ENCODE measurements at regions not wholly inside any gene's neighbourhood (a gene's known extent, or its start where the extent isn't known, plus 50 kb on each side); places are given as distances from the start of the nearest gene placed in this dataset.

DNA sequence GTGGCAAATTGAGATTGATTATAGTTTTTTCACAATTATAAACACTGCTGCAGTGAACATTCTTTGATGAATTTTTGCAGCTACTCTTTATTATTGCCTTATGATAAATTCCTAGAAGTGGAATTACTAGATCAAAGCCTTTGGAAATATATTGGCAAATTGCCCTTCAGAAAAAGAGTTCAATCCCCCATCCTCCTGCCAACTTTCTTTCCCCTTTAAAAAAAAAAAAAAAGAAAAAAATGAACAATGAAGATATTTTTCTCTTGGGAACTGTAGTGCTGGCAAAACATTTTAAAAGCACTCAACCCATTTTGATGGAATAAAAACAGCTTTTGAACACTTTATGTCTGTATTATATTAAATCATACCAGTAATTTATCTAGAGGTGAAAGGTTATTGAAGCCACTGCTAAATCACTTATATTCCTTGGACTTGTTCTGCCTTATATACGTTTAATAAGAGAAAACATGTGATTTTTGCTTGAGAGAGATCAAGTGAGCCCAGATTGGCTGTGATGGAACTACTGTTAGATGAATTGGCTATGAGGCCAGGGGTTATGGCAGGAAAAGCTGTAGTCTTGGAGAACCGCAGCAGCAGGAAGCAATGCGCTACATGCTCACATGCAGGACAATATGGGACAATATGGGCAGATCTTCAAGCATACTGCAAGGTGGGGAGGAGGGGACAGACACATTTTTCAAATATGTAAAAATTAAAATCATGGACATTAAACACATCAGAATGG lies 212.8 kb upstream of the C2CD4B start:
- no peak for DNase-seq

DNA sequence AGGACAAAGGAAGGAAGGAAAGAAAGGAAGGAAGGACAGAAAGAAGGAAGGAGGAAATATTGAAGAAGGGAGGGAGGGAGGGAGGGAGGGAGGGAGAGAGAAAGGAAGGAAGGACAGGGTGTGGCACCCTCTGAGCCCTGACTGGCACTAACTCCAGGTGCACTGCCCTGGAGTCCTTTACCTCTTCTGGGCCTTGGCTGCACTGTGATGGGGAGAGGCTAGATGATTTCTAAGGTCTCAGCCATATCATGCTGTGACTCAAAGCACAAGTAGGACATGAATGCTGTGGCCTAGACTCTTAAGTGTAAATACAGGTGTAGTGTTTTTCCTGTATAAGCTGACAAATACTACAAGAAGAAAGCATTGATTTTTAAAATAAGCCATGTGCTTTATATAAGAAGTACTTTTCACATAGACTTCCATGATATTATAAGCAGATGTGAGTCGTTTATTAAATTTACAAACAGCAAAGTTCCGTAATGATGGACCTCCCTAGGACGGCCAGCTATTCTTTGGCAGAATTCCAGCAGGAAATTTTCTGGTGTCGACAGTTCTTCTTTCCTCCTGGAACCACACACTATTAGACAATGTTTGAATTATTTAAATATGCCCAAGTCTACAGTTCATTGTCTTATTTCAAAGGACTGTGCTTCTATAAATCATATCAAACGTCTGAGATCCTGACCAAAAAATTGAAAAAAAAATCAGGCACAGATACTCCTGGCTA lies 213.8 kb upstream of the C2CD4B start:
- no peak for DNase-seq

DNA sequence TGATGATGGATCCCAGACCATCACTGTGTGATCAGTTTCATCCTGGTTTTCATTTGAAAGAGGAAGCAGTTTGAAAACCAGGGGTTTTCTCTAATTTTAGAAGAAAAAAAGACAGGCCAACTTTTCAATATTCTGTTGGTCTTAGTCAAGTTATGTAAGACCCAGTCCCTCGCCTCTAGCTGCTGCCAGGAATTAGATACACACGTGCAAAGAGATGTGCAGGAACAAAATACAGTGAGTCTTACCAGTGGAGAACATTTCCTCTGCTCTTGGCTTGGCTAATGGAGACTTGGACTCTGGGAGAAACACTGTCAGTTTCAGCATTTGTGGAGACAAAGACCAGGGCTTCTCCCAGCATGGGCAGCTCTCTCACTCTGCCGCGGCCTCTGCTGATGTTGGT lies 214.9 kb upstream of the C2CD4B start:
- no peak for DNase-seq

DNA sequence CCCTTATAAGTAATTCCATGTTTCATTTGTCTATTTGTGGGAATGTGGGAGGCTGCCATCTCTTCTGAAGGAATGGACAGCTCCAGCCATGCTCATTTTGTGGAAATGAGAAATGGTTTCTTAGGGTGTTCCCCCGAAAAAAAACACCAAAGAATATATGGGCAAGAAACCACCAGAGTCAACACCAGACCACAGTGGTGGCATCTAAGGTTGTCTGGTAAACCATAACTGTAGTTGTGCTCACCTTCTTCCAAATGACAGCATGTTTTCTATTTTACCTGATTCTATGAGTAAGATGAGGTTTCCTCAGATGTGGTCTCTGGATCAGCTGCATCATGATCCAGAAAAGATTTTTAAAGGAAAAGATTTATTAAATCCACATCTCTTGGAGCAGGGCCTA lies 217.0 kb upstream of the C2CD4B start:
- DNase-seq = no peak

DNA sequence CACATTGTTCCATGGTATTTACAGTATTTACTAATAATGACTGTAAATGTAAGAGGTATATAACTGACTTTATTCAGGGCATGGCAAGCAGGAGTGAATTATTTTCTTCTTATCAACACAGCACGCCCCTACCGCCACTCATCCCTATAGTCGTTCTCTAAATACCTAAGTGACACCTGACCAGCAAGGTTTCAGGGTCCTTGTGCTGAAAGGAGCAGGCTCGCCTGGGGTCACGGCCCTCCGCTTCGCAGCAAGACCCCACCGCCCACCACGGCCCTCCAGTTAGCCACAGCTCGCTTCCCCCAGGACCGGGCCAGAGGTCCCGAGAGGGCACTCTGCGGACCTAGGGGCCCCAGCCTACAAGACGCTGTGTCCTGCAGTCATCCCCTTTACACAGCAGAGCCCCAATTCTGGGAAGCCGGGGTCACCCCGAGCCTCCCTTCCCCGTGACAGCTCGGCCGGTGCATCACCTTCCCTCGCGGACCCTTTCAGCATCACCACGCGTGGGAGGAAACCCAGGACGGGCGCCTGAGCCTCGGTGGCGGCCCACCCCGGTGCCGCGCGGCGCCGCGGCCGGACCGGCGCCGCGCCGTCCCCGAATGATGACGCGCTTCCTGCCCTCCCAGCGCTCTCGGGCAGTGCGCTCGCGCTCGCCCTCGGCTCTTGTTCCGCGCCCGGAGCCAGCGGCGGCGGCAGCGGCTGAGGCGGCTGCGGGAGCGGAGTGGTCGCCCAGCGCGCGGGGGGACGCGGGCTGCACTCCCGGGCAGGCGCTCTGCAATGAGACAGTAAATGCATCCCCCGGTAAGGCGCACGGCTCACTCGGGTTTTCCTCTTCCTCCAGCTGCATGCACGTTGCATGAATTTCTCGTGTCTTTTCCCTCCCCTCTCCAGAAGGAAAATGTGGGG lies 225.1 kb upstream of the C2CD4B start, which contains the start of gene TLN2:
TLN2 (plus strand) TSS at position 666 of the 906 bp plus-strand sequence.
- peak in 2 of 6 experiments; percentile 55 to 62 for DNase-seq

DNA sequence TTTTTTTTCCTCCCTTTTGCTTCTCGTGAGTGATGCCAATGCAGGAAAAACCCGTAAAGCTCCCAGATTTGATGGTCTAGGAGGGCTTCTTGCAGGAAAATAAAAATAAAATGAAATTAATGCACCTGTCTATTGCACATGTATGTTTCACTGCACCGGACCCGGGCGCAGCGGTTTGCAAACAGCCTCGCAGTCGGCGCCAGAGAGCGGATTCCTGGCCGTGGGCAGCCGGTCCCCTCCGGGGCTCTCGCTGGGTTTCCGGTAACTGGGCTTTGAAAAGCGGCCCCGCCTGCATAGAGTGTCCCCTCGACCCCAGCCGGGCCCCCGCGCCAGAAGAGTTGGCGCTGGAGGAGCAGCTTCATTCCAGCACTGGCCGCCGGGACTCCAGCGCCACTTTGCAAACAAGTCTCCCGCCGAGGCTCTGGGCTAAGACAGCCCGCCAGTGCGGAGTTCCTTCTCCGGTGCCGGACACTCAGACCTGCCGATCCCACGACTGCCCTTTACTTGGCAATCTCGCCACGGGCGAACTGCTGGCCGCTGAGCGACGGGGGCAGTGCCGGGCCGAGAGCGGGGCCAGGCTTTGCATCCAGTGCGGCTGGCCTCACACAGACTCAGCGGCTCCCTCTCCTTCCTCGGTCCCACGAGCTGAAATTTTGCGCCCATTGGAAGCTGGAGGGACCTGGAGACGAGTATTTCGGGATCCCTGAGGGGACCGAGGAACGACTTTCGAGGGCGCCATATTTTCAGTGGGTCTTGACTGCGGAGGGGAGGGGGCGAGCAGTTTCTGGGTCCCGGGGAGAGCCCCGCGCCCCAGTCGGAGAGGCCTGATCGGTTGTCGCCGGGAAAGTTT lies 225.9 kb upstream of the C2CD4B start:
- peak in 1 of 6 experiments; percentile 60 for DNase-seq

DNA sequence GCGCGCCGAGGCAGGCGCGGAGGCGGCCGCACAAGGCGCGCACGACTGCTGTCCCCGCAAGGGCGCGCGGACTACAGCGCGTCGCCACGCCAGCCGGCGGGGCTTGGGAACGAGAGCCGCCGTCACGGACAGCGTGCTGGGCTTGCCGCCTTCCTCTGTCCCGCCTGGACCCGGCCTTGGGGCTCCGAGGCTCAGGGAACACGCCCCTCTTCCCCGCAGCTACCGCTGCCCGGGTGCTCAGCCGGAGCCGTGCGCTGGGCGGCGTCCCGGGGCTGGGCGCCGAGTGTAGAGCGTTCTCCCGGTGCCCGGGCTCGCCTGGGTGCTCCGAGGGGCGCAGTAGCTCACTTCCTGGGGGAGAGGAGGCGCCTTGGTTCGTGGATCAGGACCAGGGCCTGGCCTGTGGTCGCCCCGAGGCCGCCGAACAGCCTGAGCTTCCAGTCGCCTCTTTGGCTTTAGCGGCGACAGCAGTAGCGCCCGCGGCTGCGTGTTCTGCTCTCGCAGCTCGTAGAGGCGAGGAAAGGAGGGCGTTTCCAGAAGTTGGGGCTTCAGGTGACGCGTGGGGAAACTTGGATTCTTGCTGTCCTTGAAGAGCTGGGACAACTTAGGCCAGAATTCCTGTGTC lies 226.7 kb upstream of the C2CD4B start:
- DNase-seq = peak in 2 of 6 experiments; percentile 10 to 17

DNA sequence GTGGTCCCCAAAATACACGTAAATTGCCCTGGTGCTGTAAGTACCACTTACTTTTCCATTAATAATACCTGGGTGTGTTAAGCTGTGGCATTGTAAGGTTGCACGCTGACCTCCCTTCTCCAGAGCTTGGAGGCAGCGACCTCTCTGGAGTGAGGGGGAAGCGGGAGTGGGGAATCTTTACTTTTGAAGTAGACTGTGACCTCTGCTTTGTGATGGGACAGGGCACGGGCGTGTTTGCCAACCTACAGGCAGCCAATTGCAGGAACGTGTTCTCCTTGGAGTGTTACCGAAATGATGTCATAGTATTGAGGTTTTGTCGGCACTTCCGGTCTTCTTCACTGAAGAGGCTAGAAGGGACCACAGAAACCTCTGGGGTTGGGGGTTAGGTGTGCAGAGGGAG lies 227.3 kb upstream of the C2CD4B start:
- DNase-seq = no peak

DNA sequence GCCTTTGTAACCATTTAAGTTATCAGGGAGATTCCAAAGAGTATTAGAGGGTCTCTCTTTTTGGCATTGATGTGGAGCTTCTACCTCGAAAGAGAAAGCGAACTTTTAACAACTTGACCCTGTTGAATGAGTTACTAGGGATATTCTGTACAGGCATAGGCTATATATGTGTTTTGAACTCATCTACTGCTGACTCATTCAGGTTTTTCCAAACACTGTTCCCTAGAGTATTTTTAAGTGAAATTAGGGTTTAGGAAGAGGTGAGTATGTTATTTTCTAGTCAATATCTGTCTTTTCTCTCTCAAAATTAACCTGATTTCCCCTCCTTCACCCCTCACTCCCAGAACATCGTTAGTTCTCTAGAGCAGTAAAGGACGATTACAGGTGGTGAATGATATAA lies 228.1 kb upstream of the C2CD4B start:
- no peak for DNase-seq

DNA sequence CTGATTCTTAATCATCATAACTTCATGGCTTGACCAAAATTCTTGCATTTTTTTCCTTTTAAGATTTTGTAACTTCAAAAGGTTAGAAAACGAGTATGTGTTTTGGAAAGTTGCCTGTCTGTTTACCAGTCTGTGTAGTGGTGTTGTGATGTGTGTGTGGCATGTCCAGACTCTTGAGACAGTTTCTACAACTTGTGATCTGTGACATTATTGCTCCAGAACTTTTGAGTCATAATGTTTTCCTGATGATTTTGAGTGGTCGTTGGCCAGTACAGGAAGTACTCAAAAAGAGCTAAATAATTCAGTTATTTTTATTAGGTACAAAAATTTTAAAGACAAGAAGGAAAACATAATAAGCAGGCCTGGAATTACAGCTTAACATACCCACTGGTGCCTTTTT lies 229.0 kb upstream of the C2CD4B start:
- no peak for DNase-seq

DNA sequence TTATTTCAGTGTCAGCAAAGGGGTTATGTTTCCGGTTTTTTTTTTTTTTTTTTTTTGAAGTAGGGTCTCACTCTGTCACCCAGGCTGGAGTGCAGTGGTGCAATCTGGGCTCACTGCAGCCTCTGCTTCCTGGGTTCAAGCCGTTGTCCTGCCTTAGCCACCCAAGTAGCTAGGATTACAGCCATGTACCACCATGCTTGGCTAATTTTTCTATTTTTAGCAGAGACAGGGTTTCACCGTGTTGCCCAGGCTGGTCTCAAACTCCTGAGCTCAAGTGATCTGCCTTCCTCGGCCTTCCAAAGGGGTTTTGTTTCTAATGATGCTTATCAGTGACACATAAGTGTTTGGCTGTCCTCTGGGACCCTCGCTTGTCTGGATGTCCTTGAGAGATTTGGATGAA lies 235.7 kb upstream of the C2CD4B start:
- DNase-seq = no peak

DNA sequence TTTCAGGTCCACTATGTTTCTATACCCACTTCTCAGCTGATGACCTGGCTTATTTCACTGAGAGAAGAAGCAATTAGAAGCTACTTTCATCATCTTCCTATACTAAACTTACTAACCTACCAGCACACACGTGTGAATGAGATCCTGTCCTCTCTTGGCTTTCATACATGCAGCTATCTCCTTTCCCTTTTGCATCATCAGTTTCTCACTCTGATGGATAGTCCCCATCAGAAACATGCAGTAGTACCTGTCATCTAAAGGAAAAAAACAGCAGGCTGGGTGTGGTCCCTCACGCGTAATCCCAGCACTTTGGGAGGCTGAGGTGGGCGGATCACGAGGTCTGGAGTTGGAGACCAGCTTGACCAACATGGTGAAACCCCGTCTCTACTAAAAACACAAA lies 237.6 kb upstream of the C2CD4B start:
- DNase-seq = no peak

DNA sequence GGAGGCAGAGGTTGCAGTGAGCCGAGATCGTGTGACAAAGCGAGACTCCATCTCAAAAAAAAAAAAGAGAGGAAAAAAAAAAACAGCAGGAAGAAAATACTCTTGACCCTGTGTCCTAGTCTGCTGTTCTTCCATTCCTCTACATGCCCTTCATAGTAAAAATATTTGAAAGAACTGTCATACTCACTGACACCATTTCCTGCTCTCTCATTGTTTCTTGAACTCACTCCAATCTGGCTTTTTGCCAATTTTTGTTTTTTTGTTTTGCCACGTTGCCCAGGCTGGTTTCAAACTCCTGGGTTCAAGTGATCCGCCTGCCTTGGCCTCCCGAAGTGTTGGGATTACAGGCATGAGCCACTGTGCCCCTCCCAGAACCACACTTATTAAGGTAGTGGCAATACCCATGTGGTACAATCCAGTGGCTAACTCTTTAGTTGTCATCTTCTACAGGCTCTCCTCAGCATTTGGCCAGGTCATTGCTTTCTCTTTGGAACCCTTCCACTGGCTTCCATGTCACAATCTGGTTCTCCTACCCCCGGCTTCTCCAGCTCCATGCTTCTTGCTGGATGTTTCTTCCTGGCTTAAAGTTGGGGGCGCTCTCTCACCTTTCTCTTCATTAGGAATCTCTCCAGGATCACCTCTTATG lies 238.2 kb upstream of the C2CD4B start:
- DNase-seq = no peak

DNA sequence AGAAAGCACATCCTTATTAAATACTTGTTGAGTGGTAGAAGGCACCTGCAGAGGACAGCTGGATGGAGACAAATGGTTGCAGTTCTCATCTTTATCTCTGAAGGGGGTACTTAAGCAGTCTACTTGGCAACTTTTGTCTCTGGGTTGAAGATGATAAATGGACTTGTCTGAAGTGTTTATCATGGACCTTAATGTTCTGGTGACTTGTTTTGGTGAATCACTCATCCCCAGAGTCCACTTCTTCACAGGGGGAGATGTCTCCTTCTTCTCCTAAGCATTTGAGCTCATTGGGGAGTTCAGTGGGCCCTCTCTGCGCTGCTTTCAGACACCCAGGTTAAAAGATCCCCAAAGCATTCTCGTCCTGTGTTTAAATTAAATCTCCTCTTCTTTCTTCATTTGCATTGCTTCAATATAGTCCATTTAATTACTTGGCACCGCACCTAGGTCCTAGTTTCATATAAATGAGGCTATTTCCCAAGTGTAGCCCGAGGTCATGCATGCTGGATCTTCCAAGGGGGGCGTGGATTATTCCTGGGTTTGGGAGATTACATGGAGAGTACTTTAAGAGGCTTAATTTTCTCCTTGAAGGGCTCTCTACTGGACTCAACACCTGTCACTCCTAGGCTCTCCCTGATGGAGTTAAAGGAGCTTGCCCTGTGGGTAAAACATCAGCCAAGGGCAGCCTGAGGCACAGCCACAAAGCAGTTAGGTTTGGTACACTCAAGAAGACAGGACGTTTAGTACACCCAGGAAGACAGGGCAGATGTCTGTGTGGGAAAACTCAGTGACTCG lies 239.3 kb upstream of the C2CD4B start:
- no peak for DNase-seq

DNA sequence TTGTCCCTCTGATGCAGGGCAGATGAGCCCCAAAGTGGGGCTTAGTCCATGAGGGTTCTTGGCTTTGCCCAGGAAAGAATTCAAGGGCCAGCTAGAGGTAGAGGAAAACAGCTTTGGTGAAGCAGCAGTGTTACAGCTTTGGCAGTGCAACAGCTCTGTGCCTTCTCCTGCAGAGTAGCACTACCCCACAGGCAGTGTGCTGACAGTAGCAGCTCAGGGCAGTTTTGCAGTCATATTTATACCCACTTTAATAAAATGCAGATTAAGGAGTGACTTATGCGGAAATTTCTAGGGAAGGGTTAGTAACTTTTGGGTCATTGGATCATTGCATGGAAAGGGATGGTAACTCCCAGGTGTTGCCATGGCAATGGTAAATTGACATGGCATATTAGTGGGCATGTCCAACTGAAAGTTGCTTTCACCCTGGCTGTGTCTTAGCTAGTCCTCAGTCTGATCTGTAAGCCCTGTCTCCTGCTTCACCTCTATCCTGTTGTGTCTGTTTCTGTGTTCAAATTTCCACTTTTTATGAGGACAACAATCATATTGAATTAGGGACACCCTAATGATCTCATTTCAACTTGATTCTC lies 241.3 kb upstream of the C2CD4B start:
- no peak for DNase-seq

DNA sequence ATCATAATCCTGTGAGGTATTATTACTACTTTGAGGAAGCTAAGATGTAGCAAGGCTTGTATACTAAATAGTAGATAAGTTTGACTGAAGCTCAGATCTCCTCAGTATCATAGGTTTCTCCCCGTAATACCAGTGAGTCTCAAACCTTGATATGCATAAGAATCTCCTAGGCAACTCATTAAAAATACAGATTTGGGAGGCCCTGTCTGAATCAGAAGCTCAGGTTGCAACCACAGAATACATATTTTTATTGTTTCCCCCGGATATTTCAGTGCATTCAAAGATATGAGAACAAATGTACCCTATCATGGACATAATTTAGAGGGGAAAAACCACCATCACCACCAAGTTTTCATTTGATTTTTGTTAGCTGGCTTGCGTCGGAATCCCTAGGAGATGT lies 242.1 kb upstream of the C2CD4B start:
- DNase-seq = no peak

DNA sequence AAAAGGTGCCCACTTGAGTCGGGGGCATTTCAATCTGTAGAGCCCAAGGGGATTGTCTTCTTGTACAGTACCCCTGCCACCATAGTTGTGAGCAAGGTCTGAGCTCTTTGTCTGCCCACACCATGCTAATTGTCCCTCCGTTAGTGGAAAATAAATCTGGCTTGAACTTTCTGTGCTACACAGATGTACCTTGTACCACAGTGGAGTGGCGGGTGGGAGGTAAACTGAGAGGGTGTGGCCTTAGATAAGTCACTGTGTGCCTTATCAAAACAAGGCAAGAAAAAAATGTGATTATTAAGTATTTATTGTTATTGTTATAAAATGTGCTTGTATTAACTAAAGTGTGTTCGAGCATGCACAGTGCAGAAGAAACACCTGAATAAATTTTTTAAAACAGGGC lies 242.9 kb upstream of the C2CD4B start:
- DNase-seq = no peak

DNA sequence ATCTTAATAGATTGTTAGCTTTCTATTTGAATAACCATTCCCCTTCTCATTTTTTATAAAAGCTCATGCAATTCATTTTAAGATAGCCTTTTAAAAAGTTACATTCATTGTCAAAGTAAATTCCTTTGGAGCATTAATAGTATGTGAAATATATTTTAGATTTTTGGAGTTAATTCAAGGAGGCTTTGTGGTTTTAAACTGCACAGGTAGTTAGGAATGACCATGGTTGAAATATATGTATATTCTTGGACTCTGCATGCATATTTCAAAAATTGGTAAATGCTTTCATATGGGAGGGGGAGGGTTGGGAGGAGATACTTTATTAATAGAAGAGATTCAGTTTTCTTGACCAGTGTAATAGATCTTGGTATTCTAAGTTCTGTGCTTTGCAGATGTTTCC lies 244.4 kb upstream of the C2CD4B start:
- no peak for DNase-seq

DNA sequence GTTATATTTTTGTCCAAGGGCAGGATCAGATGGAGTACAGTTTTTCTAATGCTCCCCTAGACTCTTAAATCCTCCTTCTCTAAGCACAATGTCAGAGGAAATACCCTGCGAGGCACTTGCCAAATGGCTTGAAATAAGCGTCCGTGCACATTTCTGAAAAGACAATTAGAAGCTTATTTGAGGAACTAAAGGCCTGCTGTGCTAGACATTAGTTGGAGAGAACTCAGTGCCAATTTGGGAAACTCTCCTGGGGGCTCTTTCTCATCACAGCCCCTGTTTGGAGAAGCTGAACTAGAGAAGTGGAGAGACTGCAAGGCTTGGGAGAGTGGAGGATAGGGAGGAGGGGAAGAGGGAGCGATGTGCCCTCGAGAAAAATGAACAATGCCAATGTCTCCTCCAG lies 247.6 kb upstream of the C2CD4B start:
- DNase-seq = no peak

DNA sequence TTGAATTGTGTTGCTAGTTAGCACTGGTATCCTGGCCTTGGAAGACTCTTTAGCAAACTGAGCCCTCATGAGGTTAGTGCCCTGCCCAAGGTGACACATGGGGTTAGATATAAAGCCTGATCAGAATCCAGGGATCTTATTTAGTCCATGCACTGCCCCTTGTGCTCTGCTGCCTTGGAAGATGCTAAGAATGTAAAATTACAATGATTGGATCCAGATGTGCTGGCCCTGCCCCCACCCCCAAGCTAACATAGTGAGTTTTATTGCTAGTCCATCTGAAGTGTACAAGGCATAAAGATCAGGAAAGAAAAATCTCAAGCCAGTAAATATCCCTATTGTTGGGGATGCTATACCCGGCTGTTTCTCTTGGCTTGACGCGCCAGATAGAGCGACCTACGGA lies 248.1 kb upstream of the C2CD4B start:
- no peak for DNase-seq
